SK-N-SH (cell line): ENCODE measurements at regions not wholly inside any gene's neighbourhood (a gene's known extent, or its start where the extent isn't known, plus 50 kb on each side); places are given as distances from the start of the nearest gene placed in this dataset.

Source experiments
- ELF1 ChIP-seq: IDR thresholded peaks from 2 replicates; pipeline ENCODE4 v1.4.0; 2012
- MAX ChIP-seq: IDR thresholded peaks from 2 replicates; pipeline ENCODE4 v1.4.0; 2012; ENCODE audit warnings: low read depth
- TF ChIP-seq, protein P1 (sequence below): IDR thresholded peaks from 2 replicates; pipeline ENCODE4 v1.4.0; 2012; ENCODE audit warnings: low read depth, borderline replicate concordance

- TF ChIP-seq, protein P1, sequence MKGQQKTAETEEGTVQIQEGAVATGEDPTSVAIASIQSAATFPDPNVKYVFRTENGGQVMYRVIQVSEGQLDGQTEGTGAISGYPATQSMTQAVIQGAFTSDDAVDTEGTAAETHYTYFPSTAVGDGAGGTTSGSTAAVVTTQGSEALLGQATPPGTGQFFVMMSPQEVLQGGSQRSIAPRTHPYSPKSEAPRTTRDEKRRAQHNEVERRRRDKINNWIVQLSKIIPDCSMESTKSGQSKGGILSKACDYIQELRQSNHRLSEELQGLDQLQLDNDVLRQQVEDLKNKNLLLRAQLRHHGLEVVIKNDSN, result no peak
- TF ChIP-seq MAX, result no peak
- no peak for TF ChIP-seq ELF1
These were observed 83.6 kb downstream of the TFAP2B start for GRCh38 chr6:50902260-50902659.
